ENCODE measurements at regions not wholly inside any gene's neighbourhood (a gene's known extent, or its start where the extent isn't known, plus 50 kb on each side); places are given as distances from the start of the nearest gene placed in this dataset.

DNA sequence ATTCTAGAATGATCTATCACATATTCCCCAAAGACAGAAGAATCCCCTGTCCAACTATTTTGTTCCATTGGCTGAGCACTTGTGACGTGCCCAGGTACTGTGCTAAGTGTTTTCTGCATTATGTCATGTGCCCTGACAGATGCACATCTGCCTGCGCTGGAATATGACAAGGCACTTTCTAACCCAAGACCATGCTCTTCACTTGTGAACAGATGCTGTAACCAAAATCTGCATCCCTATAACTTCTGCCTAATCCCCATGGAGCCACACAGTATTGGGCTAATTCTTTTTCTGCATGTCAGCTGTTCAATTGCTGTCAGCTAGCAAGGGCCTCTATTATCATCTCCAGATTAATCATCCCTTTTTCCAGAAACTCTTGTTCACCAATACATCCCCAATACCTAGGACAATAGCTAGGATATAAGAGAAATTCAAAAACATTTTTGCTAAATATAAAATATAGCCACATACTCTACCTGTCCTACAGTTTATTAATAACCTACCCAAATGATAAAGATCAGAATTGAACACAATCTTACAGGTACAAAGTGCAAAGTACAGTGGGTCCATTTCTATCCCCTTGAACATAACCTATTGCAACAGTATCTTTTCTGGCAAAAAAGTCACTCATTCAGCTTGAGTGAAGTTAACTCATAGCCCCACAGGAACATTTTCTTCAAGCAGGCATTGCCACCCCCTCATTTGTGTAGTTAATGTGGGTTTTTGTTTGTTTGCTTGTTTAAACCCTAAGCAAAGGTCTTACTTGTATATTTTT lies 109.4 kb upstream of the LRRN1 start:
- Mint-ChIP-seq H3K9me3 (no peaks in the 10 kb centered on the region), H3K4me3 (no peak overlapping the region), H3K27ac (ENCODE audit: unreplicated experiment) (no peak overlapping the region), H3K27me3 (ENCODE audit: low read depth) (no peaks in the 10 kb centered on the region), H3K4me1 (no peaks in the 10 kb centered on the region), H3K36me3 (ENCODE audit: low read depth) (no peaks in the 10 kb centered on the region)
- TF ChIP-seq, protein P1, sequence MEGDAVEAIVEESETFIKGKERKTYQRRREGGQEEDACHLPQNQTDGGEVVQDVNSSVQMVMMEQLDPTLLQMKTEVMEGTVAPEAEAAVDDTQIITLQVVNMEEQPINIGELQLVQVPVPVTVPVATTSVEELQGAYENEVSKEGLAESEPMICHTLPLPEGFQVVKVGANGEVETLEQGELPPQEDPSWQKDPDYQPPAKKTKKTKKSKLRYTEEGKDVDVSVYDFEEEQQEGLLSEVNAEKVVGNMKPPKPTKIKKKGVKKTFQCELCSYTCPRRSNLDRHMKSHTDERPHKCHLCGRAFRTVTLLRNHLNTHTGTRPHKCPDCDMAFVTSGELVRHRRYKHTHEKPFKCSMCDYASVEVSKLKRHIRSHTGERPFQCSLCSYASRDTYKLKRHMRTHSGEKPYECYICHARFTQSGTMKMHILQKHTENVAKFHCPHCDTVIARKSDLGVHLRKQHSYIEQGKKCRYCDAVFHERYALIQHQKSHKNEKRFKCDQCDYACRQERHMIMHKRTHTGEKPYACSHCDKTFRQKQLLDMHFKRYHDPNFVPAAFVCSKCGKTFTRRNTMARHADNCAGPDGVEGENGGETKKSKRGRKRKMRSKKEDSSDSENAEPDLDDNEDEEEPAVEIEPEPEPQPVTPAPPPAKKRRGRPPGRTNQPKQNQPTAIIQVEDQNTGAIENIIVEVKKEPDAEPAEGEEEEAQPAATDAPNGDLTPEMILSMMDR (conservative IDR thresholded peaks at IDR 0.05), result no peak
- no peak for DNase-seq (ENCODE audit: low read depth, low spot score)

- Mint-ChIP-seq H3K36me3 (ENCODE audit: low read depth) (no peaks in the 10 kb centered on the region), H3K27ac (ENCODE audit: unreplicated experiment) (no peak overlapping the region), H3K9me3 (no peaks in the 10 kb centered on the region), H3K4me1 (no peaks in the 10 kb centered on the region), H3K4me3 (no peak overlapping the region), H3K27me3 (ENCODE audit: low read depth) (no peaks in the 10 kb centered on the region)
- DNase-seq (ENCODE audit: low read depth, low spot score), result no peak
- TF ChIP-seq, protein P1 (conservative IDR thresholded peaks at IDR 0.05), result no peak
These were observed 112.2 kb upstream of the LRRN1 start for GRCh38 chr3:3686907-3687648.

DNA sequence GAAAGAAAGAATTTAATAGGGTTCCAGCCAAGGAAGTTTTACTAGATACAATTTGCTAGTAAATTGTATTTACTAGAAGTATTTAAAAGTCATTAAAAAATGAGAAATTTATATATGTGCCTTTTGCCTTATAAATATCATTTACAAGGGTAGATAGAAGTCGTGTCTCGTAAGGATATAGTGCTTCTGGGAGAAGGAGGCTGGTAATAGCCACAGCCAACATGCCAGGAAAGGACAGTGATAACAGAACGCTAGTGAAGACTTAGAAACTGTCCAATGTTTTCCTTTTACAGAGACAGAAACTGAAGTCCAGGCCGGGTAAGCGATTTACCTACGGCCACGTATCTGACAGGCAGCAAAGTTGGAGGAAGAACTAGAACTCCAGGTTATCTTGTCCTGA lies 113.5 kb upstream of the LRRN1 start:
- TF ChIP-seq, protein P1 (conservative IDR thresholded peaks at IDR 0.05), result no peak
- no peak for DNase-seq (ENCODE audit: low read depth, low spot score)
- Mint-ChIP-seq H3K36me3 (ENCODE audit: low read depth) (no peaks in the 10 kb centered on the region), H3K4me1 (no peaks in the 10 kb centered on the region), H3K27ac (ENCODE audit: unreplicated experiment) (no peak overlapping the region), H3K27me3 (ENCODE audit: low read depth) (no peaks in the 10 kb centered on the region), H3K4me3 (no peak overlapping the region), H3K9me3 (no peaks in the 10 kb centered on the region)

DNA sequence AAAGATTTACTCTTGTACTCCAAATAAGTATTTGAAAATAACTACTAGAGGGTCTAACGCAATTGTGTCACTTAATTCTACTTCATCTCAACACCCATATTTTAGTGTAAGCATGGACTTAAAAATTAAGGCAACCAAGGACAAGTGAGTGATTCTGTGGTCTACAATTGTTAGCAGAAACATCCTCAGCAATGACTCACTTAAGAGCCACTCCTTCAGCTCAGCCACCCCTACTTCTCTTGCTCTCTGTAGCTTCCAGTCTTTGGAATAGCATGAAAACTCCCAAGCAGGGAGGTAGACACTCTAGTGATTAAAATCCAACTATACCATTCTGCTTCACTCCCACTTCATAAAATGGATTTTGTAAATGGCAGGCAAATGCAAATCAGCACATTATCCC lies 116.0 kb upstream of the LRRN1 start:
- Mint-ChIP-seq H3K4me3 (no peak overlapping the region), H3K36me3 (ENCODE audit: low read depth) (no peaks in the 10 kb centered on the region), H3K27me3 (ENCODE audit: low read depth) (no peaks in the 10 kb centered on the region), H3K4me1 (no peaks in the 10 kb centered on the region), H3K27ac (ENCODE audit: unreplicated experiment) (no peak overlapping the region), H3K9me3 (no peaks in the 10 kb centered on the region)
- TF ChIP-seq, protein P1 (conservative IDR thresholded peaks at IDR 0.05), result no peak
- no peak for DNase-seq (ENCODE audit: low read depth, low spot score)

DNA sequence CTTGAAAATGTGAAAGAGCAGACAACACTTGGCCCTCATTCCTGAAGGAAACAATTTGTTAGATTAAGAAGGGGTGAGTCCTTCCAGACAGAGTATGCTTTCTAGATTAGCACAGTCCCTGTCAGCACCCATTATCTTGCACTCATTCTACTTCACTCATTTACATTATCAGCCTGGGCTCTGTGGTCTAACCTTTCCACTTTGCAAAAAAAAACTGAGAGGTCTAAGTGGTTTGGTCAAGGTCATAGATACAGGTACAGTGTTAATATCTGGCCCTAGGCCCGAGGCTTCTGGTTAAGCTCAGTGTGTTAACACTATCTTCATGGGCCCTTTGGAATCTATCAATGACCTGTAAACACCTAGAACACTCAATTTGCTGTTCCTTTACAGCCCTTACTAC lies 123.4 kb upstream of the LRRN1 start:
- TF ChIP-seq, protein P1 (conservative IDR thresholded peaks at IDR 0.05), result no peak

More for the DNA sequence above, 123.4 kb upstream of the LRRN1 start:
- Mint-ChIP-seq H3K4me1 (no peaks in the 10 kb centered on the region), H3K27me3 (ENCODE audit: low read depth) (no peaks in the 10 kb centered on the region), H3K36me3 (ENCODE audit: low read depth) (no peaks in the 10 kb centered on the region), H3K4me3 (no peak overlapping the region), H3K9me3 (no peaks in the 10 kb centered on the region), H3K27ac (ENCODE audit: unreplicated experiment) (no peak overlapping the region)
- DNase-seq (ENCODE audit: low read depth, low spot score), result no peak
